Psoas muscle (tissue), 7 donors: ENCODE measurements at regions not wholly inside any gene's neighbourhood (a gene's known extent, or its start where the extent isn't known, plus 50 kb on each side); places are given as distances from the start of the nearest gene placed in this dataset.

ENCODE experiments used
- ATAC-seq, 4 donors: fragments of 200-7000 bp; cut with Tn5 transposase; one replicate each; pipeline ENCODE4 v1.9.1; 2020; ENCODE audit warnings: moderate library complexity in 3 of 4, mild to moderate bottlenecking in 2 of 4
- DNase-seq, 2 donors: peaks; one replicate each; pipeline ENCODE4 v3.0.0-alpha.2; 2020
- H3K27ac ChIP-seq: fragments of 200-600 bp; one replicate; pipeline ENCODE4 v1.8.0; 2022
- H3K27me3 ChIP-seq, 3 donors: fragments of 200-600 bp in 1 of 3; one replicate each; pipeline versions ENCODE4 v1.6.1 to v1.8.0; 2013 to 2022; ENCODE audit warnings: low read length in 2 of 3, mild to moderate bottlenecking in 2 of 3, moderate library complexity in 1 of 3; ENCODE audit not compliant: insufficient read depth in 3 of 3
- H3K36me3 ChIP-seq, 2 donors: fragments of 200-600 bp in 1 of 2; one replicate each; pipeline versions ENCODE4 v1.6.1 to v1.8.0; 2013 to 2022; ENCODE audit warnings: low read depth in 1 of 2, mild to moderate bottlenecking in 1 of 2, moderate library complexity in 1 of 2; ENCODE audit not compliant: insufficient read depth in 1 of 2
- H3K4me1 ChIP-seq: fragments of 200-600 bp; one replicate; pipeline ENCODE4 v1.8.0; 2022
- H3K4me3 ChIP-seq: fragments of 200-600 bp; one replicate; pipeline ENCODE4 v1.8.0; 2022; ENCODE audit warnings: mild to moderate bottlenecking
- H3K9me3 ChIP-seq: fragments of 200-600 bp; one replicate; pipeline ENCODE4 v1.8.0; 2022
- CTCF ChIP-seq: fragments of 200-600 bp; IDR thresholded peaks from one replicate; pipeline ENCODE4 v1.8.0; 2022; ENCODE audit warnings: antibody characterized with exemption
- WGBS, 3 donors: extraction: QIAGEN DNeasy Blood & Tissue Kit; methylation state at CpG; one replicate each; pipeline versions ENCODE4 v1.1.6 to v1.1.7; 2013; 5-methylcytosine and 5-hydroxymethylcytosine counted together
- intact Hi-C, 2 donors: fragments of 100-400 bp; cut with DNase I; formaldehyde crosslinking; loops; one replicate each; pipeline versions ENCODE4 v1.11.0 to v1.14.2; 2022
- donor health status: healthy with polysubstance abuse.
- donor health status: DM: no; HTN: no; CAD: no; lungs with moderate emphysema.
- donor health status: Bipolar disorder and iron deficiency.
- donor health status: healthy.
- donor health status: DM: yes; HTN: yes; CAD: no.
- donor health status: DM: no; HTN: no; CAD: no.
- donor health status: DM: yes; HTN: yes; CAD: no.

GRCh38 chr7:81180573-81180972, 261.7 kb upstream of the SEMA3C start:
- Histone ChIP-seq H3K9me3 (no peaks in the 10 kb centered on the region), H3K27ac (no peak overlapping the region), H3K4me3 (no peak overlapping the region), H3K4me1 (no peaks in the 10 kb centered on the region), H3K36me3 (no peaks in the 10 kb centered on the region), H3K27me3 (no peaks in the 10 kb centered on the region)
- 95 to 98% (median 95%) methylated on average over 2 of the region's 2 CpGs for WGBS, 3 donors
- ATAC-seq, result no peak
- TF ChIP-seq CTCF, result no peak
- intact Hi-C loops, result no loop called here
- DNase-seq, result no peak

GRCh38 chr7:81175275-81175940, 256.6 kb upstream of the SEMA3C start:
- H3K27ac ChIP-seq, result no peak overlapping the region
- no peaks in the 10 kb centered on the region for H3K27me3 ChIP-seq
- no peaks in the 10 kb centered on the region for H3K36me3 ChIP-seq
- intact Hi-C loops, result no loop called here
- DNase-seq (no peak), ATAC-seq (no peak)
- H3K4me3 ChIP-seq, result no peak overlapping the region
- no peak for TF ChIP-seq CTCF
- H3K4me1 ChIP-seq, result no peaks in the 10 kb centered on the region
- WGBS, 3 donors, result 54 to 70% (median 55%) methylated on average over 6 of the region's 6 CpGs
- H3K9me3 ChIP-seq, result no peaks in the 10 kb centered on the region

GRCh38 chr7:81173766-81174281, 255.0 kb upstream of the SEMA3C start:
- H3K4me1 ChIP-seq, result no peaks in the 10 kb centered on the region
- no peak overlapping the region for H3K27ac ChIP-seq
- no peaks in the 10 kb centered on the region for H3K36me3 ChIP-seq
- no peak overlapping the region for H3K4me3 ChIP-seq
- no peak for TF ChIP-seq CTCF
- ATAC-seq (no peak), DNase-seq (no peak)
- no peaks in the 10 kb centered on the region for H3K9me3 ChIP-seq
- whole genome bisulfite sequencing, 3 donors, result 26 to 47% (median 27%) methylated on average over 7 of the region's 7 CpGs
- no peaks in the 10 kb centered on the region for H3K27me3 ChIP-seq
- intact Hi-C loops, result no loop called here

- WGBS, 3 donors, result 84 to 97% (median 96%) methylated on average over 3 of the region's 3 CpGs
- intact Hi-C loops, result no loop called here
- no peak overlapping the region for H3K27ac ChIP-seq
- DNase-seq (no peak), ATAC-seq (no peak)
- no peak for TF ChIP-seq CTCF
- H3K36me3 ChIP-seq, result no peaks in the 10 kb centered on the region
- H3K27me3 ChIP-seq, result no peaks in the 10 kb centered on the region
- H3K9me3 ChIP-seq, result no peaks in the 10 kb centered on the region
- H3K4me1 ChIP-seq, result no peaks in the 10 kb centered on the region
- H3K4me3 ChIP-seq, result no peak overlapping the region
Observed at GRCh38 chr7:81170291-81170690, 251.4 kb upstream of the SEMA3C start.

- intact Hi-C loops, result no loop called here
- Histone ChIP-seq H3K27ac (no peak overlapping the region), H3K4me1 (no peaks in the 10 kb centered on the region), H3K9me3 (no peaks in the 10 kb centered on the region), H3K27me3 (no peaks in the 10 kb centered on the region), H3K36me3 (no peaks in the 10 kb centered on the region), H3K4me3 (no peak overlapping the region)
- ATAC-seq, result no peak
- WGBS, 3 donors, result 87 to 91% (median 91%) methylated on average over 1 of the region's 1 CpG
- DNase-seq, result no peak
- no peak for TF ChIP-seq CTCF
Observed at GRCh38 chr7:81167934-81168333, 249.1 kb upstream of the SEMA3C start.
